CD14-positive monocyte (primary cell): ENCODE measurements at regions not wholly inside any gene's neighbourhood (a gene's known extent, or its start where the extent isn't known, plus 50 kb on each side); places are given as distances from the start of the nearest gene placed in this dataset.

Source experiments
- DNase-seq, 3 donors: peaks; one replicate each; pipeline ENCODE4 v3.0.0-alpha.2; 2011 to 2022
- H2AFZ ChIP-seq: 2 replicates; pipeline ENCODE4 v1.6.0; 2012; ENCODE audit warnings: mild to moderate bottlenecking, low read depth, low read length, inconsistent platforms; ENCODE audit not compliant: insufficient read depth, poor library complexity, severe bottlenecking
- H3K27ac ChIP-seq, 2 donors: 1 replicate in 1 of 2; 2 replicates in 1 of 2; pipeline ENCODE4 v1.5.1; 2012 to 2013; ENCODE audit warnings: low read length in 2 of 2, control low read depth in 1 of 2, inconsistent platforms in 1 of 2, low read depth in 1 of 2, mild to moderate bottlenecking in 1 of 2
- H3K27me3 ChIP-seq, 2 donors: one replicate each; pipeline versions ENCODE4 v1.6.0 to v1.6.1; 2011 to 2013; ENCODE audit warnings: low read length in 2 of 2; ENCODE audit not compliant: control insufficient read depth in 2 of 2, insufficient read depth in 2 of 2
- H3K36me3 ChIP-seq, 2 donors: replicated peaks in 1 of 2; 1 replicate in 1 of 2; 2 replicates in 1 of 2; pipeline versions ENCODE4 v1.5.1 to v1.6.1; 2012 to 2013; ENCODE audit warnings: low read length in 2 of 2, control low read depth in 1 of 2, inconsistent platforms in 1 of 2, mild to moderate bottlenecking in 1 of 2; ENCODE audit not compliant: insufficient read depth in 2 of 2, control insufficient read depth in 1 of 2
- H3K4me1 ChIP-seq, 2 donors: 1 replicate in 1 of 2; 2 replicates in 1 of 2; pipeline versions ENCODE4 v1.5.1 to v1.6.1; 2012 to 2013; ENCODE audit warnings: low read length in 2 of 2, control low read depth in 1 of 2, inconsistent platforms in 1 of 2, mild to moderate bottlenecking in 1 of 2, moderate library complexity in 1 of 2; ENCODE audit not compliant: insufficient read depth in 2 of 2, control insufficient read depth in 1 of 2
- H3K4me2 ChIP-seq: replicated peaks from 2 replicates; pipeline ENCODE3; 2012; ENCODE audit warnings: low read length, moderate library complexity, mild to moderate bottlenecking; ENCODE audit not compliant: poor library complexity, severe bottlenecking; ENCODE audit errors: extremely low read depth
- H3K4me3 ChIP-seq, 3 experiments: fragments of 200-600 bp in 1 of 3; sonication (generic) in 1 of 3; replicated peaks in 1 of 3; 1 replicate in 2 of 3; 2 replicates in 1 of 3; pipeline ENCODE4 v1.5.1; 2011 to 2013; ENCODE audit warnings: low read length in 3 of 3, mild to moderate bottlenecking in 3 of 3, control low read depth in 2 of 3, low read depth in 2 of 3, inconsistent platforms in 1 of 3, moderate library complexity in 1 of 3
- H3K79me2 ChIP-seq: 2 replicates; pipeline ENCODE4 v1.6.0; 2012; ENCODE audit warnings: mild to moderate bottlenecking, control low read depth, inconsistent platforms, low read length, moderate library complexity; ENCODE audit not compliant: insufficient read depth
- H3K9ac ChIP-seq: 2 replicates; pipeline ENCODE4 v1.6.0; 2017; ENCODE audit warnings: low read length, mild to moderate bottlenecking; ENCODE audit not compliant: insufficient read depth, poor library complexity, severe bottlenecking
- H3K9me3 ChIP-seq, 2 donors: replicated peaks in 1 of 2; 1 replicate in 1 of 2; 2 replicates in 1 of 2; pipeline versions ENCODE4 v1.5.1 to v1.6.1; 2012 to 2013; ENCODE audit warnings: low read length in 2 of 2, control low read depth in 1 of 2; ENCODE audit not compliant: control insufficient read depth in 1 of 2, insufficient read depth in 1 of 2
- H4K20me1 ChIP-seq: 2 replicates; pipeline ENCODE4 v1.6.0; 2012; ENCODE audit warnings: mild to moderate bottlenecking, low read length, control low read depth, moderate library complexity; ENCODE audit not compliant: insufficient read depth
- H3K27ac Mint-ChIP-seq, 7 donors: one replicate each; pipeline ENCODE4 v1.8.0; 2020; ENCODE audit warnings: mild to moderate bottlenecking in 7 of 7, mixed read lengths in 7 of 7, moderate library complexity in 6 of 7, inconsistent platforms in 2 of 7
- H3K27me3 Mint-ChIP-seq, 3 donors: one replicate each; pipeline ENCODE4 v1.8.0; 2021 to 2022; ENCODE audit warnings: low read depth in 3 of 3, mild to moderate bottlenecking in 3 of 3, mixed read lengths in 3 of 3, moderate library complexity in 3 of 3, inconsistent platforms in 1 of 3
- H3K36me3 Mint-ChIP-seq, 2 donors: one replicate each; pipeline ENCODE4 v1.8.0; 2020; ENCODE audit warnings: mixed read lengths in 2 of 2, inconsistent platforms in 1 of 2, mild to moderate bottlenecking in 1 of 2
- H3K4me1 Mint-ChIP-seq: one replicate; pipeline ENCODE4 v1.8.0; 2020; ENCODE audit warnings: mild to moderate bottlenecking, mixed read lengths
- H3K4me3 Mint-ChIP-seq, 2 donors: one replicate each; pipeline ENCODE4 v1.8.0; 2020; ENCODE audit warnings: mild to moderate bottlenecking in 2 of 2, mixed read lengths in 2 of 2, moderate library complexity in 1 of 2
- H3K9me3 Mint-ChIP-seq, 7 donors: one replicate each; pipeline ENCODE4 v1.8.0; 2020 to 2022; ENCODE audit warnings: mixed read lengths in 7 of 7, mild to moderate bottlenecking in 6 of 7, moderate library complexity in 6 of 7, inconsistent platforms in 2 of 7
- WGBS: methylation state at CpG from one replicate; pipeline ENCODE4 v1.1.5; 2013; ENCODE audit warnings: missing lambda C conversion rate; ENCODE audit not compliant: insufficient coverage; 5-methylcytosine and 5-hydroxymethylcytosine counted together
- intact Hi-C, 2 donors: fragments of 100-400 bp; cut with micrococcal nuclease; formaldehyde crosslinking; loops; one replicate each; pipeline versions ENCODE4 v1.15.0 to v1.15.1; 2023
- TF ChIP-seq, protein P1 (sequence below): fragments of 200-600 bp; IDR thresholded peaks from one replicate; pipeline ENCODE4 v1.8.0; 2022; ENCODE audit warnings: antibody characterized with exemption, mild to moderate bottlenecking

DNA sequence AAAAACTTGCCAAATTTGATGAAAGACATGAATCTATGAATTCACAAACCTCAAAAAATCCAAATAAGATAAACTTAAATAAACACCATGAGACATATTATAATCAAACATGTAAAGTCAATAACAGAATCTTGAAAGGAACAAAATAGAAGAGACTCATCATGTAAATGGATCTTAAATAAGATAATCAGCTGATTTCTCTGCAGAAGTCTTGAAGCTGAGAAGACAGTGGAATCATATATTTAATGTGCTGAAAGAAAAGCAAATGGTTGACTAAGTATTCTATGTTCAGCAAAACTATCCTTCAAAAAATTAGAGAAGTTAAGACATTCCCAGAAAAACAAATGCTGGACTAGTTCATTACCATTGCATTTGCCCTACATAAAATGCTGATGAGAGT lies 215.7 kb upstream of the SPIN4 start:
- no peak overlapping the region for H3K9ac ChIP-seq
- no peak overlapping the region for H3K4me2 ChIP-seq
- no peaks in the 10 kb centered on the region for H4K20me1 ChIP-seq
- H3K36me3 ChIP-seq = no peaks in the 10 kb centered on the region
- intact Hi-C loops = no loop called here
- H3K9me3 ChIP-seq = peaks cover 0 to 10% of the 10 kb centered on the region in 2 donors
- no peaks in the 10 kb centered on the region for H3K27me3 Mint-ChIP-seq
- DNase-seq = no peak
- H3K27ac ChIP-seq = no peak overlapping the region
- peaks cover 0 to under 1% of the 10 kb centered on the region in 2 donors for H3K4me1 ChIP-seq
- no peaks in the 10 kb centered on the region for H3K79me2 ChIP-seq
- peaks cover 2 to 20% (median 7%) of the 10 kb centered on the region in 7 donors for H3K9me3 Mint-ChIP-seq
- H3K27me3 ChIP-seq = no peaks in the 10 kb centered on the region
- no peak overlapping the region for H3K4me3 Mint-ChIP-seq
- no peak overlapping the region for H3K27ac Mint-ChIP-seq
- H2AFZ ChIP-seq = no peak overlapping the region
- H3K4me3 ChIP-seq = no peak overlapping the region
- H3K4me1 Mint-ChIP-seq = peaks cover 2% of the 10 kb centered on the region
- TF ChIP-seq, protein P1, sequence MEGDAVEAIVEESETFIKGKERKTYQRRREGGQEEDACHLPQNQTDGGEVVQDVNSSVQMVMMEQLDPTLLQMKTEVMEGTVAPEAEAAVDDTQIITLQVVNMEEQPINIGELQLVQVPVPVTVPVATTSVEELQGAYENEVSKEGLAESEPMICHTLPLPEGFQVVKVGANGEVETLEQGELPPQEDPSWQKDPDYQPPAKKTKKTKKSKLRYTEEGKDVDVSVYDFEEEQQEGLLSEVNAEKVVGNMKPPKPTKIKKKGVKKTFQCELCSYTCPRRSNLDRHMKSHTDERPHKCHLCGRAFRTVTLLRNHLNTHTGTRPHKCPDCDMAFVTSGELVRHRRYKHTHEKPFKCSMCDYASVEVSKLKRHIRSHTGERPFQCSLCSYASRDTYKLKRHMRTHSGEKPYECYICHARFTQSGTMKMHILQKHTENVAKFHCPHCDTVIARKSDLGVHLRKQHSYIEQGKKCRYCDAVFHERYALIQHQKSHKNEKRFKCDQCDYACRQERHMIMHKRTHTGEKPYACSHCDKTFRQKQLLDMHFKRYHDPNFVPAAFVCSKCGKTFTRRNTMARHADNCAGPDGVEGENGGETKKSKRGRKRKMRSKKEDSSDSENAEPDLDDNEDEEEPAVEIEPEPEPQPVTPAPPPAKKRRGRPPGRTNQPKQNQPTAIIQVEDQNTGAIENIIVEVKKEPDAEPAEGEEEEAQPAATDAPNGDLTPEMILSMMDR = no peak
- H3K36me3 Mint-ChIP-seq = no peaks in the 10 kb centered on the region

DNA sequence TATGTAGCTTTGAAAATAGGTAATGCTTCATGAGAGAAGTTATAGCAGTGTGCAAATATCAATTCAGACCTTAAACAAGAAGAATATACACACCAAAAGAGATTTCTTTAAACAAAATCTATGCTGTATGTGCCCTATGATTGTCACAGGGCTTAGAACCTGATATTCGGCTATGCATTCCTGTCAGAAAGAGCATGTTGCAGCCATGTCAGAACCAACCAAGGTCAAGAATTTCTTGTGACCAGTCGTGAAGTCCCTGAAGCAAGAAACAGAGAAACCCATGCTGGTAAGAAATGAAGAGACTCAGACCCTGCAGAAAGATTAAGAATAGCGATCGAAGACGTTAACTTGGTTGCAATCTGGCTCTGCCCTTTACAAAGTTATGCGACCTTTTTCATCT lies 210.3 kb upstream of the SPIN4 start:
- no peaks in the 10 kb centered on the region for H3K27me3 ChIP-seq
- H4K20me1 ChIP-seq = no peaks in the 10 kb centered on the region
- H3K4me2 ChIP-seq = peak overlapping the region; percentile 76
- no peak for DNase-seq
- no peaks in the 10 kb centered on the region for H3K79me2 ChIP-seq
- H3K4me1 ChIP-seq = peaks cover 6 to 11% of the 10 kb centered on the region in 2 donors
- Mint-ChIP-seq H3K4me1 (peaks cover 20% of the 10 kb centered on the region), H3K9me3 (peaks cover 0 to 13% (median 4%) of the 10 kb centered on the region in 7 donors), H3K27me3 (no peaks in the 10 kb centered on the region), H3K36me3 (no peaks in the 10 kb centered on the region), H3K27ac (no peak overlapping the region), H3K4me3 (no peak overlapping the region)
- intact Hi-C loops = no loop called here
- 6% methylated on average over 2 of the region's 6 CpGs for WGBS
- TF ChIP-seq, protein P1 = no peak
- peak overlapping the region; percentile 67 for H3K9ac ChIP-seq
- H2AFZ ChIP-seq = peak overlapping the region; percentile 81
- peaks cover 0 to 6% of the 10 kb centered on the region in 2 donors for H3K9me3 ChIP-seq
- H3K27ac ChIP-seq = no peak overlapping the region
- peak overlapping the region in 2 of 3 experiments; percentile 74 to 88 for H3K4me3 ChIP-seq
- H3K36me3 ChIP-seq = no peaks in the 10 kb centered on the region
